Stomach (tissue), 8 donors: ENCODE measurements at regions not wholly inside any gene's neighbourhood (a gene's known extent, or its start where the extent isn't known, plus 50 kb on each side); places are given as distances from the start of the nearest gene placed in this dataset.
A peak's percentile ranks its signal among the peaks of the same experiment; 100 is the strongest.

Experiments used
- DNase-seq, 2 donors: peaks; one replicate each; pipeline versions ENCODE4 v3.0.0 to v3.0.0-alpha.2; 2013 to 2019
- H3K27ac ChIP-seq, 5 donors: fragments of 200-600 bp in 4 of 5; sonication (generic) in 4 of 5; one replicate each; pipeline ENCODE4 v1.5.1; 2013 to 2019; ENCODE audit warnings: mild to moderate bottlenecking in 1 of 5, moderate library complexity in 1 of 5
- H3K27me3 ChIP-seq, 3 donors: fragments of 200-600 bp; sonication (generic); one replicate each; pipeline ENCODE4 v1.5.1; 2017 to 2019; ENCODE audit warnings: mixed run types in 1 of 3
- H3K36me3 ChIP-seq, 4 donors: fragments of 200-600 bp; sonication (generic); 1 replicate in 3 of 4; 2 replicates in 1 of 4; pipeline ENCODE4 v1.5.1; 2016 to 2019
- H3K4me1 ChIP-seq, 4 donors: fragments of 200-600 bp; sonication (generic); one replicate each; pipeline ENCODE4 v1.5.1; 2016 to 2019
- H3K4me3 ChIP-seq, 4 donors: fragments of 200-600 bp; sonication (generic) in 3 of 4; one replicate each; pipeline ENCODE4 v1.5.1; 2016 to 2019; ENCODE audit warnings: mild to moderate bottlenecking in 1 of 4
- H3K9me3 ChIP-seq, 4 donors: fragments of 200-600 bp; sonication (generic); one replicate each; pipeline ENCODE4 v1.5.1; 2016 to 2019
- CTCF ChIP-seq, 7 experiments: fragments of 450-650 bp in 4 of 7; fragments of 200-600 bp in 3 of 7; sonication (generic) in 3 of 7; IDR thresholded peaks; one replicate each; pipeline ENCODE4 v1.5.1; 2016 to 2019; ENCODE audit warnings: antibody characterized with exemption in 7 of 7, control low read depth in 2 of 7, mild to moderate bottlenecking in 1 of 7
- EP300 ChIP-seq: sonication (generic); formaldehyde crosslinking; IDR thresholded peaks from one replicate; pipeline ENCODE4 v1.6.1; 2017; ENCODE audit warnings: antibody characterized with exemption
- POLR2A ChIP-seq, 4 donors: fragments of 450-650 bp; IDR thresholded peaks; one replicate each; pipeline ENCODE4 v1.6.1; 2016; ENCODE audit warnings: antibody characterized with exemption in 4 of 4, control low read depth in 2 of 4, mild to moderate bottlenecking in 1 of 4, moderate library complexity in 1 of 4
- POLR2AphosphoS5 ChIP-seq, 3 donors: sonication (generic); formaldehyde crosslinking; IDR thresholded peaks; one replicate each; pipeline ENCODE4 v1.6.1; 2016; ENCODE audit warnings: antibody characterized with exemption in 3 of 3
- WGBS, 5 donors: extraction: QIAGEN DNeasy Blood & Tissue Kit in 3 of 5; methylation state at CpG; one replicate each; pipeline versions ENCODE4 v1.1.5 to v1.1.7; 2013 to 2018; 5-methylcytosine and 5-hydroxymethylcytosine counted together
- intact Hi-C: fragments of 100-400 bp; cut with DNase I; formaldehyde crosslinking; loops from one replicate; pipeline ENCODE4 v1.15.1; 2023; ENCODE audit warnings: low total_unique reads
- donor health status: healthy with polysubstance abuse.
- donor health status: Bipolar disorder and iron deficiency.
- donor health status: healthy.

- Histone ChIP-seq H3K4me1 (peaks cover 0 to 16% (median 6%) of the 10 kb centered on the region in 4 donors), H3K27ac (no peak overlapping the region), H3K9me3 (peaks cover 0 to 17% (median 10%) of the 10 kb centered on the region in 4 donors), H3K4me3 (no peak overlapping the region), H3K36me3 (no peaks in the 10 kb centered on the region), H3K27me3 (peaks cover 0 to 3% (median 0%) of the 10 kb centered on the region in 3 donors)
- WGBS, 5 donors = 41 to 63% (median 59%) methylated on average over 5 of the region's 5 CpGs
- TF ChIP-seq CTCF (IDR thresholded peaks at IDR 0.05) (no peak), EP300 (no peak), POLR2A (IDR thresholded peaks at IDR 0.05) (no peak), POLR2AphosphoS5 (IDR thresholded peaks at IDR 0.05) (no peak)
- DNase-seq = no peak
- intact Hi-C loops = no loop called here
Measured at GRCh38 chr1:14363036-14363590, 235.4 kb upstream of the KAZN start.

DNA sequence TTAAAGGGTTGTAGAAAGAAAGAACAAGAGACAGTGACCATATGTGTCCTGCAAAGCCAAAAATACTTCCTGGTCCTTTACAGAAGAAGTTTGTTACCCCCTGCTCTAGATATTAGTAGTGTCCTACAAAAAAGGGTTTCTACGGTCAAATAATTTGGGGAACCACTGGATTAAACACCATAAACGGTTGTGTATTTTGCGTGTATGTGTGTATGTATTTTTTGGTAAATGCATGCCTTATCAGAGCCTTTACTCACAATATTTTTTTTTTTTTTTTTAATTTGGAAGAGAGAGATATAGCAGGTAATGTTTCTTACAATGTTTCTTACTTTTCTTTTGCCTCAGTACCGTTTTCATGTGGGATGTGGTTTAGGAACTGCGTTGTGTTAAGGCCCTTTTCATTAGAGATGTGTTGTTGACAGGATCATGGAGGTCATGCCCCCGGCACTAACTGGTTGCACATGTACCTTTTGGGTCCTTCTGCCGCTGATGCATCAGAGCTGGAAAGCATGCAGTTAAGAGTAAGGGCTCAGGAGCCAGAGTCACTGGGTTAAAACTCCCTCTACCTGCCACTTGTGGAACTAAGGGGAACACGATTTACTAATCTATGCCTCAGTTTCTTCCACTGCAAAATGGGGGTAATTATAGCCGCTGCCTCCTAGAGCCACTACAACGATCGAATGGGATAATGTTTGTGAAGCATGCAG, 234.6 kb upstream of the KAZN start:
- Histone ChIP-seq H3K9me3 (peaks cover 0 to 17% (median 10%) of the 10 kb centered on the region in 4 donors), H3K4me3 (no peak overlapping the region), H3K36me3 (no peaks in the 10 kb centered on the region), H3K27me3 (peaks cover 0 to 3% (median 0%) of the 10 kb centered on the region in 3 donors), H3K4me1 (peaks cover 0 to 16% (median 6%) of the 10 kb centered on the region in 4 donors), H3K27ac (no peak overlapping the region)
- WGBS, 5 donors = 72 to 81% (median 78%) methylated on average over 11 of the region's 11 CpGs
- intact Hi-C loops = no loop called here
- TF ChIP-seq CTCF (IDR thresholded peaks at IDR 0.05) (no peak), POLR2A (IDR thresholded peaks at IDR 0.05) (no peak), POLR2AphosphoS5 (IDR thresholded peaks at IDR 0.05) (no peak)
- no peak for DNase-seq

GRCh38 chr1:14365301-14365988, 233.0 kb upstream of the KAZN start:
- peak in 1 of 2 donors; percentile 33 for DNase-seq
- H3K4me3 ChIP-seq = no peak overlapping the region
- H3K4me1 ChIP-seq = peaks cover 0 to 16% (median 6%) of the 10 kb centered on the region in 4 donors
- H3K27me3 ChIP-seq = peaks cover 0 to 8% (median 0%) of the 10 kb centered on the region in 3 donors
- H3K27ac ChIP-seq = peak overlapping the region in 3 of 5 donors; percentile 19 to 41 (median 28)
- WGBS, 5 donors = 58 to 70% (median 64%) methylated on average over 7 to 13 of the region's 13 CpGs
- intact Hi-C loops = no loop called here
- H3K9me3 ChIP-seq = peaks cover 0 to 17% (median 10%) of the 10 kb centered on the region in 4 donors
- H3K36me3 ChIP-seq = no peaks in the 10 kb centered on the region
- no peak for TF ChIP-seq POLR2A (IDR thresholded peaks at IDR 0.05)
- no peak for TF ChIP-seq CTCF (IDR thresholded peaks at IDR 0.05)
- TF ChIP-seq POLR2AphosphoS5 (IDR thresholded peaks at IDR 0.05) = no peak
- no peak for TF ChIP-seq EP300
